Activated CD4-positive, CD25-positive, alpha-beta regulatory T cell (primary cell): ENCODE measurements at regions not wholly inside any gene's neighbourhood (a gene's known extent, or its start where the extent isn't known, plus 50 kb on each side); places are given as distances from the start of the nearest gene placed in this dataset.

Experiments
- DNase-seq, 4 experiments: peaks; one replicate each; lab custom pipeline; 2025; lab: John Stamatoyannopoulos, UW

DNA sequence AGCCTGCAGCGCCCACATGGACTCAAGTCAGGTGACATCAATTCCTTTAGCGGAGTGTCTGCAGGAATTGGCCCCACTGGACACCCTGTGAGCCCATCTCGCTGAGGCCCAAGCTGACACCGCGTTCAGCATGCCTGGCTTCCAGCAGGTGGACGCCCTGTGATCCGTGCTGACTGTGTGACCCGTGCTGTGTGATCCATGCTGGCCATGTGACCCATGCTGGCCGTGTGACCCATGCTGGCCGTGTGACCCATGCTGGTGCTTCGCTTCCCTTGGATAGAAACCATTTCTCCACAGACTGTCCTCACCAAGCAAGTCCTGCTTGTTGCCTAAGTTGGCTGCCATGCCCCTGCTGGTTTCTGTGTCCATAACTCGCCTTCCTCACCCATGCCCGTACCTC, 392.1 kb downstream of the BRD1 start:
- DNase-seq, result no peak

DNA sequence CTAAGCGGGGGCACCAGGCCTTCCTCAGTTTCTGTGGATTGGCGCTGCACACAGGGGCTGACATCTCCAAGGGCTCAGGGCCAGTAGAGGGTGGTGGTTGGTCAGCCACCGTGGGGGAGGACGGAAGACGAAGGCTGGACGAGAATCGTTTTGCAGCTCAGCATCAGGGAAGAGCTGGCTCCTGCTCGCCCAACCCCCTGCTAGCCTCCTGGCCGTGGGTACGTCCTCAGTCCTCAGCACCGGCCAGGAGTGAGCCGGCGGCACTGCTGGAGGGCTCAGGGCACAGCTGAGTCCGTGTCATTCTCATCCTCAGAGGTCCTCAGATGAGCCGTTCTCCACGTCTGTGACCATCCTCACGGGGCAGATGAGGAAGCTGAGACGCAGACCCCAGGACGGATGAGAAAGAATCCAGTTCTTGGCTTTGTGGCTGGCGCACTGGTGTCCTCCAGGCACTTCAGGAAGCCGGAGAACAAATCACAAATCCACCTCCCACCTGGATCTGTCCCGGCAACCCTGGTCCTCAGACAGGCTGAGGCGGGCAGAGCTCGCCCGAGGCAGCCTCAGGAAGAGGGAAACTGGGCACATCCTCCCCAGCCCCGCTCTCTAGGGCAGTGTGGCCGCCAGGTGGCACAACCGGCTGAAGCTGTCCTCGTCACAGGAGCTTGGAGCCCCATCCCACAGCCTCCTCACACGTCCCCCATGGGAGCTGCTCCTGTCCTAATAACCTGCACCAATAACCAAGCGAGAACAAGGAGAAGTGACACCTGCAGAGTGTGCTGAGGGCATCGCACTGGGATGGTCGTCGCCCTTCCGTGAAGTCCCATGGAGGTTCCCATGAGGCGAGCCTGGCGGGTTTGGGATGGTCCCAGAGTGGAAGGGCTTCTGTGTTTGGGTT, 393.7 kb downstream of the BRD1 start:
- no peak for DNase-seq

DNA sequence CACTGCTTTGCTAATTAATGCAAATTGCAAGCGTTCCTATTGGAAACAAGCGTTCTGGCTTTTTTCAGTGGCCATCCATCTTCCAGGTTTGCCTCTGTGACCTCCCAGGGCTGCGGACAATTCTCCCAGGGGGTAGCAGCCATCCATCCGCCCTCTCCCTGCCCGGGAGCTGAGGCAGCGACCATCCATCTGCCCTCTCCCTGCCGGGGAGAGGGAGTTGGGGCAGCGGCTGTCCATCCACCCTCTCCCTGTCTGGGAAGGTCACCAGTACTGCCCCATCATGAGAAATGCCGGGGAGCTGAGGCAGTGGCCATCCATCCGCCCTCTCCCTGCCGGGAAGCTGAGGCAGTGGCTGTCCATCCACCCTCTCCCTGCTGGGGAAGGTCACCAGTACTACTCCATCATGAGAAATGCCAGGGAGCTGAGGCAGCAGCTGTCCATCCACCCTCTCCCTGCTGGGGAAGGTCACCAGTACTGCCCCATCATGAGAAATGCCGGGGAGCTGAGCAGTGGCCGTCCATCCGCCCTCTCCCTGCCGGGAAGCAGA, 394.7 kb downstream of the BRD1 start:
- no peak for DNase-seq

DNA sequence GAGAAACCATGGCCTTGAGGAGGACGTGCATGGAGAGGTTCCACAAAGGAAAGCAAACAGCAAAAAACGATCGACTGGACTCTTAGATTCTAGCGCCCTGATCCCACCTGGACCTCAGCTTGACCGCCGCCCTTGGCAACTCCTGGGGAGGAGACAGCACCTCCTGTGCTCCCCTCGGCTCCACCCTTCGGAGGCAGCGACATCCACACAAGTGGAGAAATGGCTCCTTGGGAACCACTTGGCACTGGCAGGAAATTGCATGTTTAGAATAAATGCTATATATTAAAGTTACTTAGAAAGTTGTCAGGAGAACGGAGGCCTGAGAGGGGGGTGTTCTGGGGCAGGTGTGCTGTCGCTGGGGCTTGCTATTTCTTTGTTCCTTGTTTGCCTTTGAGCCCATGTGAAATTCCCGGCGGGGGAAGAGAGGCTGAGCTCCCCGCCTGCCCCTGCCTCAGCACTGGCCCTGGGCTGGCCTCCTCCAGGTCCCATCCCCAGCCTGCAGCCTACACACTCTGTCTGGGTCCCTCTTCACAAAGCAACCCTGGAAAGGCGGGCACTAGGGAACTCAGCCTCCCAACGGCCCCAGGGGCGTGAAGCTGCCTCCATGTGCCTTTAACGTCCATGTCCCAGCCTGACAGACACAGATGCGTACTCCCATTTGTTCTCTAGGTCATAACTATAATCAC, 395.3 kb downstream of the BRD1 start:
- no peak for DNase-seq

DNA sequence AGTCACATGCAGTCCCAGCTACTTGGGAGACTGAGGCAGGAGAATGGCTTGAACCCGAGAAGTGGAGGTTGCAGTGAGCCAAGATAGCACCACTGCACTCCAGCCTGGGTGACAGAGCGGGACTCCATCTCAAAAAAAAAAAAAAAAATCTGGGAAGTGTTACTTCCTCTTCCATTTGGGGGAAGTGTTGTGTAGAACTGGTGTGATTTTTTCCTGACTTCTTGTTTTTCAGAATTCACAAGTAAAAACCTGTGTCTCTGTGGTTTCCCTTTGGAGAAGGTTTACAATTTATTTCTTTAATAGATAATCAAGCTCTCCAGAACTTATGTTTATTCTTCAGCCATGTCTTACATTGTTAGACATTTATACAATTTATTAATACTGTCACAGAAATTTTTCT, 396.1 kb downstream of the BRD1 start:
- no peak for DNase-seq

DNA sequence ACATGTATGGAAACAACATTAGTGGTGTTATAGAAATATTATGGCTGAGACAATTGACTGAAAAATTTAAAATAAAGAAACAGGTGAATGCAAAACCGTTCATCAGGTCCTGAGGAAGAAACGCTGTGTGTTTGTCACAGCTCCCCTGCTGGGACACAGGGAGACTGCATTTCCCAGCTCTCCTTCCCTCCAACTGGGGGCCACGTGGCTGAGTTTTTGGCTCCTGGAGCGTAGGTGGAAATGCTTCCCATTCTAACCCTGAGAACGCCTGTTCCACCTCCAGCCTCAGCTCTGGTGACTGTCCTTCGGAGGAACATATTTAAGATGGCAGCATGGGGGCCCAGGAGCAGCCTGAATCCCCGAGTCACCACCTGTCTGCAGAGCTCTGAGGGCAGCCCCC, 398.6 kb downstream of the BRD1 start:
- DNase-seq, result no peak

DNA sequence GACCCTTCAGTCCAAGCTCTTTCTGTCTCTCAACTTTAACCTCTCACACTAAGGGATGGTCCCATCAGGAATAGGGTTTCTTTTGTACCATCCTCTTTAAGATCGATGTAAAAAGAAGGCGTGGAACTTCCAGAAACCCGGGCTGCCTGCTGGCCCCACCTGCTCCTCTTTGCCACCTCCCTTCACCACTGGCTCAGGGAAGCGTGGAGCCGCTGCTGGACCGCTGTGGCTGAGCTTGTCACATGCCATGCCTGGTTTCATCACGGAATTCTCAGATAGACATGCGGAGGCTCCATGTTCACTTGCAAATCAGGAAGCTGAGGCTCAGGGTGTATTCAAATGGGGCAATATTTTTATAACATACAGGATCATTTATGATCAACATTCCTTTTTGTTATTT, 399.7 kb downstream of the BRD1 start:
- DNase-seq, result no peak

DNA sequence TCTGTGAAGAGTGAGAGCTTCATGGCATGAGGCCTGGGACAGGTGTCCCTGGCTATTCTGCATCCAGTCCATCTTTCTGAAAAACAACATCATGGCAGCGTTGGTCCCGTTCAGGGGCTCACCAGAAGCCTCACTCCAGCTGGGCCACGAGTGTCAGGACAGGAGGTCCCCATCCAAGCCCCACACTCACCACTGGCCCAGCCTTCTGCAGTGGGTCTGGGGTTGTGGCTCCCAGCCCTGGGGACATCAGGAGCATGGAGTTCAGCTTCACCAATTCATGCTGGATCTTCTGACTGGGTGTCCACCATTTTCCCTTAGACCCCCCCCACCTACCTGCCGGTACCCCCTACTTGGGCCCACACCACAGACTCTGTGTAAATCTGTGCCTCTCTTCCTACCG, 400.3 kb downstream of the BRD1 start:
- DNase-seq, result no peak

DNA sequence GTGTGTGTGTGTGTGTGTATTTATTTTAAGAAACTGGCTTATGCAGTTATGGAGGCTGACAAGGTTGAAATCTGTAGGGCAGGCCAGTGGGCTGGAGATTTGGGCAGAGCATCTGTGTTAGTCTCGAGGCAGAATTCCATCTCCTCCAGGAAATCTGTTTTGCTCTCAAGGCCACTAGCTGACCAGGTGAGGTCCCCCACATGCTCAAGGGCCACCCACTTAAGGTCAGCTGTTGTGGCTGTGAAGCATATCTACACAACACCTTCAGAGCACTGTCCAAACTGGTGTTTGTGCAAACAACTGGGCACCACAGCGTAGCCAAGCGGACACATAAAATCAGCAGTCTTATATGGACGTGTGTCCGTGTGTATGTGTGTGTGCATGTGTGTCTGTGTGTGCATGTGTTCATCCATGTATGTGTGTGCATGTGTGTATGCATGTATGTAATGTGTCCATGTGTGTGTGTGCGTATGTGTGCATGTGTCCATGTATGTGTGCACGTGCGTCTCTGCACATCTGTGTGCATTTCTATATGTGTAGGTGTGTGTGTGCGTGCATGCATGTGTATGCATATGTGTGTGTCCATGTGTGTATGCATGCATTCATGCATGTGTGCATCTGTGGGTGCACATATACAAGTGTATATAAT, 400.9 kb downstream of the BRD1 start:
- no peak for DNase-seq

DNA sequence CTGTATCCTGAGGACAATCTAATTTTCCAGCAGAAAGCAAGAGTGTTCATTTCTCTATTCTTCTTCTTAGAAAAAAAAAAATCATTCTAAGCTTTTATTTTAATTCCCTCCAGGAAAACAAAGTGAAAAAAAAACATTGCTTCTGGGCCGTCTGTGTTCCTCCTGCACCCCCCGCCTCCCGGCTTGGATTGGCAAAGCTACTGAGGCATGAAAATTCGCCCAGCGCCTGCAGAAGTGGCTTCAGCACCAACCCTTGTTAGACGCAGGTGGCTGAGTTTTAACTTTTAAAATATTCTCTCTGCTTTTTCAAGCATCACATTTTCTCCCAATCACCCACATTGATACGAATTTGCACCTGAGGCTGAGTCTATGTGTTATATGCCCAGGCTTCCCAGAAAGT, 401.6 kb downstream of the BRD1 start:
- DNase-seq, result no peak

DNA sequence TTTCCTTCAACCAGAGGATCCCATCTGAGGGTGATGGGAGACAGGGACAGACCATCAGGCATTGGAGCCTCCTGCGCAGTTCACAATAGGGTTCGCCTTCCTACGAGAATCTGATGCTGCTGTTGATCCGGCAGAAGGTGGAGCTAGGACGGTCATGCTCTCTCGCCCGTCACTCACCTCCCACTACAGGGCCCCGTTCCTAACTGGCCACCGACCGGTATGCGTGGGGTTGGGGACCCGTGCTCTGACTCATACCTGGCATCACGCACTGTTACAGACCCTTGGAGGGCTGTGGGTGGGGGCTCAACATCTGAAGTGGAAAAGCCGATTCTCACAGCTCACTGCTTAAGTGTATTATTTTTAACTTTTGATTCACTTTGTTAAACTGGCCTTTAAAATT, 402.3 kb downstream of the BRD1 start:
- DNase-seq, result no peak

DNA sequence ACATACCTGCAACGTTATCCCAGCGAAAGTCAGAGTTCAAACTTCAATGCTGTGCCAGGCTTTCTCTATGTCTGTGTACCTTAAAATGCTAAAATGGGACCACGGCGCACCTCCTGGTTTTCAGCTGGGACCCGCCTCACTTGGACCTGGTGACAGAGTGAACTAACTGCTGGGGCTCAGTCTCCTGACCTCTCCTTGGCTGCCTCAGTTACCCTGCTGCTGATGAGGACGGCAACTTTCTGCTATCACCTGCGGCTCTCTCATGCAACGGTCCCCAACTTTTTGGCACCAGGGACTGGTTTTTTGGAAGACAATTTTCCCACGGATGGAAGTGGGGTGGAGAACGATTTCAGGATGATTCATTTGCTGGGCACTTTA, 402.8 kb downstream of the BRD1 start:
- no peak for DNase-seq

DNA sequence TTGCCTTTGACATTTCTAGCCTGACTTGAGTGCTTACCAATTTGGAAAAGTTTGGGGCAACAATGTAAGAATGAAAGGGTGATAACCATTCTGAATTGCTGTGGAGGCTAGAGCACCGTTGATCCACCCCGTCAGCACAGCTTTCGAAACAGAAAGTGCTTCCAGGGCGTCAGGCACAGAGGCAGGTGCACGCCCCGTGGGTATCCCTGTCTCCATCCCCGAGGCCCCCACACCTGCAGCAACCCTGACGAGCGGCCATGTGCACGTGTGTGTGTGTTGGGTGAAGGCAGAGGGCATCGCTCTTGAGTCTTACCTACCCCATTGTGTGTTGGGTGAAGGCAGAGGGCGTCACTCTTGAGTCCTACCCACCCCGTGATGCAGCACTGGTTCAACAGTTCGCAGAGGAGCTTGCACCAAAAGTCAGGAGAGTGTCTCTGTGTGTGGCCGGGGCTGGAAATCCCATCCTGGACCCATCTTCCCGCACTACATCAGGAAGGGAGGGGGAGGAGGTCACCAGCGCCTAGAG, 404.5 kb downstream of the BRD1 start:
- no peak for DNase-seq

DNA sequence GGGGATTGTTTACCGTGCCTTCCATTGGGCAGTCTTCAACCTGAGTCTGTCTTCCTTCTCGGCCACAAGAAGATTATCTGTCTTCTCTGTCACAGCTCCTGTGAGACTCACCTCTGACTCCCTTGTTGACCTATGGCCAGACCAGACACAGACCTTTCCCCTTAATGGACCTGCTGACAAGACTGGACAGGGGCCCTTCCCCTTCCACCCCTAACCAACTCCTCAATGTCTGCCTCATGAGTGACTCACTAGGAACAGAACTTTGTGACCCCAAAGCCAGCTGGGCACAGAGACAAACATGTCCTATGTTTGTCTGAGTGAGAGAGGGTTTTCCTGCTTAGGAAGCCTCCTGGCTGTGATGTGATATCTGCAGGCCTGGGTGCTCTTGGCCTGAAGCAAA, 405.0 kb downstream of the BRD1 start:
- no peak for DNase-seq

DNA sequence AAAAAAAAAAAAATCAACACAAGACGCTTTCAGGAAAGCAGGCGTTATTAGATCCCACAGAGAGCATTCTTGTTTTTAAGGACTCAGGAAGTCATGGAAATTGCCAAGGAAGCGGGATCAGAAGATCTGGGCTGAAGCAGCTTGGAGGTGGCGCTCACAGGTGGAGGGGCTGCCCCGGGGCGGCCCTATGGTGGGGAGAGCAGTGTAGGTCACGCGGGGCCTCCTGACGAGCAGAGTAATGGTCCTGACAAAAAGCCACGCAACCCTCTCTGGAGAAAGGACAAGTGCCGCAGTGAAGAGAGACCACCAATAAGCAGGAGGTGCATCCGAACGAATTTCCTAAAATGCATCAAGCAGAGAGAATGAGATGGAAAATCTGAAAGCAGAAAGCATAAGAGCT, 407.0 kb downstream of the BRD1 start:
- DNase-seq, result no peak

DNA sequence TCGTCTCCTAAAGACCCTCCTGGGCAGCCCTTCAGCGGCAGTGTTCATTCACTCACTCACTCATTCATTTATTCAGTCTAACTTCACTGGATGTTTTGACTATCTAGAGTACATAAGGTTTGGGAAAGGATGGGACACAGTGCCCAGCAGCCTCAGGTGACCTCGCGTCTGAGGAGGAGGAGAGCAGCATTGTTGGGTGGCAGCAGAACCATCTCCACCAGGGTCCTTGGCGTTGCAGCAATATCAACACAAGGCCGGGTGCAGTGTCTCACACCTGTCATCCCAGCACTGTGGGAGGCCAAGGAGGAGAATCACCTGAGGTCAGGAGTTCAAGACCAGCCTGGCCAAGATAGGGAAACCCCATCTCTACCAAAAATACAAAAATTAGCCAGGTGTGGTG, 408.0 kb downstream of the BRD1 start:
- DNase-seq, result no peak

DNA sequence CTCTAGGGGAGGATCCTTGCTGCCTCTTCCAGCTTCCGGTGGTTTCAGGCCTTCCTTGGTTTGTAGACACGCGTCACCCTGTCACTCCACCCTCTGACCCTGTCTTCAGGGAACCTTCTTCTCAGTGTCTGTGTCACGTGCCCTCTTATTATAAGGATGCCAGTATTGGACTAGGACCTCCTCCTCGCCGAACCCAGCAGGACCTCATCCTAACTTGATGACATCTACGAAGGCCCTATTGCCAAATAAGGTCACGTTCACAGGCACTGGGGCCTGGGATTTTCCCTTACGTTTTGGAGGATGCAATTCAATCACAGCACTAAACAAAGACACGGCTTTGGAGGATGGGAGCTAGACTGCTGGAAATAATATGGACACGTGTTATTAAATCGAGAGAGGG, 408.7 kb downstream of the BRD1 start:
- no peak for DNase-seq

DNA sequence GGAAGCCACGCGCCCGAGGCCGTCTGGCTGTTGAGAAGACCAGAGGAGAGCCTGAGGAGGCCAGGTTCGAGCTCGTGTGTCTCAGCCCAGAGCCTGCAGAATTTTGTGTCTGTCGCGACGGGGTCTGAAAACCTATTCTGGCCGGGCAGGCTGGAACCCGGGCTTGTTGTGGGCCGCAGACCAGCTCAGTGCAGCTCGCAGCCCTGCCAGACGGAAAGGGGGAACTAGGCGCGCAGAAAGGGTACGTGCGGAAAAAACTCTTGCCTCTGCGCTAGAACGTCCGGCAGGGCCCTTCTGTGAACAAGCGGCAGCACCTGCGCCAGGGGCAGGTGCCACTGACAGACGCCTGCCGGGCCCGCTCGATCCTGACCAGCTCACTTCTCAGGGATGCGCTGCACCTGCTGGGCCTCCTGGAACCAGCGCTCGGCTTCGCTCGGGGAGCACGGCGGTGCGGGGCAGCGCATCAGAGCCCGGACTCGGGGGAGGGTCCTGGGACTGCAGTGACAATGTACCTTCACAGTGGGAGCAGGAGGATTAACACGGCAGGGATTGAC, 409.3 kb downstream of the BRD1 start:
- no peak for DNase-seq

DNA sequence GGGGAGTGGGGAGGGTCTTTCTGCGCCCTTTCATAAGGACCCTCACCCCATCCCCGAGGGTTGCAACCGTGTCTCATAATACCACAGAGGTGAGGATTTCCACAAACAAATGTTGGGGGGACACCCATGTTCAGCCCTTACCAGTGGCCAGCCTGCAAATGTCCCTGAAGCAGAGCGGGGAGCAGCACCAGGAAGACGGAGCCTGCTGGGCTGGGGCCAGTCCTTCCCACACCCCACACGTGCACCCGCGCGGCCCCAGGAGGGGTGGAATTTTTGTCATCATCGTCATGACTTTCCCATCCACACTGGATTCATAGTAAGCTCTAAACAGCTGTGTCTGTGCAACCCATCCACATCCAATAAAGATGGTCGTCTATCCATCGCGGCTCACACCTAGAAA, 409.8 kb downstream of the BRD1 start:
- DNase-seq, result no peak

DNA sequence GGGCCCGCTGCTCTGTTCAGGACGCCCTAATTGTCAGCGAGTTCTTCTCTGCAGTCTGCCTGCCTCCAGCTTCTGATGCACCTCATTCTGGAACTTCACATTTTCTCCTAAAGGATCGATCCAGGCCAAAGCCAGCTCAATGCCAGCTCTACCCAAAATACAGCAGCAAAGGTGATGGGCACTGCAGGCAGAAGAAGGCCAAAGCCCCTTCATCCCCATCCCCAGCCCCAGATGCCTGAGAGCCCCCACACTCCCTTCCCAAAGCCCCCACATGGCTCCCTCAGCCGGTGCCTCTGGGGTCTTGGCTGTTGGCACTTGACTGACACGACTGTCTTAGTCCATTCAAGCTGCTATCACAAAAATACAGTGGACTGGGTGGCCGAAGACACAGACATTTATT, 410.3 kb downstream of the BRD1 start:
- DNase-seq, result no peak

DNA sequence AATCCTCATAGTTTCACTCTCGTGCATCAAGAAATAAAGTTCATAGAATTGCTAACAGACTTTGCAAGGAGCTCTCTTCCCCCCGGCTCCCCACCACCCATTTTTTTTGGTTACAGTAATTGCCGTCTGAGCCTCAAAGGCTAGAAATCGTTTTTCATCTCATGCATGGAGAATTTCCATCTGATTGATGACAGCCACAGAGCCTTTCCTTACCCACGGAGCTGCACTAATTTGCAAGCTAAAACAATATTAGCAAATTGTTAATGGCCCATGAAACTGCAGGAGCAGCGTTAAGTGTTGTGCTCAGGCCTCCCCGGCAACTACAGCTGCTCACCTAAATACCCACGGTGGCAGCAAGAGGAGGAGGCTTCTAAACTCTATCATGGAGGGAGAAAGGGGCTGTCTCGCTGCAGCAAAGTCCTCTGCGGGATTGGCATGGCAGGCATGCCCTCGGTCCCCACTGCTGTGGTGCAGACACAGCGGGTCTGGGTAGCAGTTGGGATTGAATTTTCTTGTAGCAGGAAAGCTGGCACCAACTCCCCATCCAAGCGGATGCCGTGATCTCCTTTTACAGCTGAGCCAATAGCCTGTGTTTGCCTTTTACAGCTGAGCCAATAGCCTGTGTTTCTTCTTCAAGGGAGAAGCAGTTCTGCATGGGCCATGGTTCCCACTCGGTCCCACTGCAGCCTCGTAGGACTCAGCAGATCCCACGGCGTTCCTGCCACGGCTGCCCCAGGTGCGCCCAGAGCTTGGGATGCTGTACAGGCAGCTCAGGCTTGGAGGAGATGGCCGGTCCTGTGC, 412.3 kb downstream of the BRD1 start:
- DNase-seq, result no peak

DNA sequence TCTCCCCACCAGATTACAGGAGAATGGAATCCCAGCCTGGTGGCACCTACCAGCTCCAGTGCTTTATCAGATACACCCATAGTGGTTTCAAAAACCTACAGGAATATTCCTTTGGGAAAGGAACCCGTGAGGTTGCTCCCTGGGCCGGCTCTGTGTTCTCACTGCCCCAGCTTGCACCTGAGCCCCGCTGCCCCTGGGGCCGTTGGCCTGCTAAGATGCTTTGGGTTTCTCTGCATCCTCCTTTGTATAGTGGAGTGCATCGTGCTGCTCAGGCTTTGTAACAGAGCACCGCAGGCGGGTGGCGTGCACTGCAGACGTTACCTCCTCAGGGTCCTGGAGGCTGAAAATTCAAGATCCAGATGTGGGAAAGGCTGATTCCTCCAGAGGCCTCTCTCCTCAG, 414.1 kb downstream of the BRD1 start:
- no peak for DNase-seq
